Tibial nerve (tissue), 3 donors: ENCODE measurements at regions not wholly inside any gene's neighbourhood (a gene's known extent, or its start where the extent isn't known, plus 50 kb on each side); places are given as distances from the start of the nearest gene placed in this dataset.
"Not testable (repeated sequence)": the region's sequence is repeated elsewhere in the genome, so short reads cannot be mapped to it uniquely, and the experiment has no call there.

Experiments
- POLR2A ChIP-seq, 2 donors: fragments of 450-650 bp; IDR thresholded peaks; one replicate each; pipeline ENCODE4 v1.6.1; 2017; ENCODE audit warnings: antibody characterized with exemption in 2 of 2, mild to moderate bottlenecking in 2 of 2, moderate library complexity in 2 of 2
- TF ChIP-seq, protein P1 (sequence below), 5 experiments: fragments of 200-600 bp in 3 of 5; fragments of 450-650 bp in 2 of 5; sonication (generic) in 3 of 5; IDR thresholded peaks; one replicate each; pipeline ENCODE4 v1.5.1; 2016 to 2019; ENCODE audit warnings: antibody characterized with exemption in 5 of 5, mild to moderate bottlenecking in 3 of 5, moderate library complexity in 2 of 5

DNA sequence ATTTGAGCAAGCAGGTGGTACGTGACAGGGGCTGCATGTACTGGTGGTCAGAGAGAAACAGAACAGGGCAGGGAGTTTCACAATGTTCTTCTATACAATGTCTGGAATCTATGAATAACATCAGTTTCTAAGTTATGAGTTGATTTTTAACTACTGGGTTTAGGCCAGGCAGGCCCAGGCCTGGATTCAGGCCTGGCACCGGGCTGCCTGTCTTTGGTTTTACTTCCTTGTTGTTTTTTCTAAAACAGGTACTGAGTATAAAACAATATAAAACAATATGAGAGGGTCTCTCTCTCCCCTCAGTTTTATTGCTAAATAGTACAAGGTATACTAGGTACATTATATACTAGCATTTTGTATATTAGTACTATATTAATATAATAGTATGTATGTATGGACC is 742.7 kb upstream of the FAT3 start:
- TF ChIP-seq, protein P1, sequence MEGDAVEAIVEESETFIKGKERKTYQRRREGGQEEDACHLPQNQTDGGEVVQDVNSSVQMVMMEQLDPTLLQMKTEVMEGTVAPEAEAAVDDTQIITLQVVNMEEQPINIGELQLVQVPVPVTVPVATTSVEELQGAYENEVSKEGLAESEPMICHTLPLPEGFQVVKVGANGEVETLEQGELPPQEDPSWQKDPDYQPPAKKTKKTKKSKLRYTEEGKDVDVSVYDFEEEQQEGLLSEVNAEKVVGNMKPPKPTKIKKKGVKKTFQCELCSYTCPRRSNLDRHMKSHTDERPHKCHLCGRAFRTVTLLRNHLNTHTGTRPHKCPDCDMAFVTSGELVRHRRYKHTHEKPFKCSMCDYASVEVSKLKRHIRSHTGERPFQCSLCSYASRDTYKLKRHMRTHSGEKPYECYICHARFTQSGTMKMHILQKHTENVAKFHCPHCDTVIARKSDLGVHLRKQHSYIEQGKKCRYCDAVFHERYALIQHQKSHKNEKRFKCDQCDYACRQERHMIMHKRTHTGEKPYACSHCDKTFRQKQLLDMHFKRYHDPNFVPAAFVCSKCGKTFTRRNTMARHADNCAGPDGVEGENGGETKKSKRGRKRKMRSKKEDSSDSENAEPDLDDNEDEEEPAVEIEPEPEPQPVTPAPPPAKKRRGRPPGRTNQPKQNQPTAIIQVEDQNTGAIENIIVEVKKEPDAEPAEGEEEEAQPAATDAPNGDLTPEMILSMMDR (IDR thresholded peaks at IDR 0.05), result not testable (repeated sequence)
- TF ChIP-seq POLR2A (IDR thresholded peaks at IDR 0.05), result not testable (repeated sequence)
